A673 (cell line): ENCODE measurements at regions not wholly inside any gene's neighbourhood (a gene's known extent, or its start where the extent isn't known, plus 50 kb on each side); places are given as distances from the start of the nearest gene placed in this dataset.
A peak's percentile ranks its signal among the peaks of the same experiment; 100 is the strongest.

Experiments
- BruUV-seq: library from RNA; stranded (reverse); fragments of 400-500 nt; replicated peaks from 2 replicates; lab custom pipeline; 2021; lab: Mats Ljungman, UMichigan
- CTCF ChIA-PET: fragments of 300-600 bp; sonication (Branson Sonifier 250); formaldehyde crosslinking; loops from one replicate; lab custom pipeline; 2022; ENCODE audit warnings: antibody characterized with exemption; lab: Charles Lee
- POLR2A ChIA-PET: fragments of 300-600 bp; sonication (Branson Sonifier 250); formaldehyde crosslinking; loops from one replicate; lab custom pipeline; 2022; ENCODE audit warnings: antibody characterized with exemption; ENCODE audit not compliant: low non-redundant PET; lab: Charles Lee
- DNase-seq: peaks from one replicate; pipeline ENCODE4 v3.0.0-alpha.2; 2015; ENCODE audit warnings: low spot score
- H3K27ac ChIP-seq: fragments of 200-600 bp; sonication (generic); 2 replicates; pipeline ENCODE4 v1.5.1; 2016; ENCODE audit warnings: mixed run types, low read depth, mild to moderate bottlenecking, mixed read lengths, antibody characterized with exemption, low read length; ENCODE audit not compliant: poor library complexity, severe bottlenecking
- H3K27me3 ChIP-seq: fragments of 200-600 bp; sonication (generic); replicated peaks from 2 replicates; pipeline ENCODE4 v1.6.1; 2017; ENCODE audit warnings: mixed run types, low read depth, mild to moderate bottlenecking, mixed read lengths, antibody characterized with exemption, low read length; ENCODE audit not compliant: insufficient read depth, poor library complexity
- H3K36me3 ChIP-seq: fragments of 200-600 bp; sonication (generic); 2 replicates; pipeline ENCODE4 v1.6.1; 2016; ENCODE audit warnings: mixed run types, mild to moderate bottlenecking, mixed read lengths, antibody characterized with exemption, low read length; ENCODE audit not compliant: insufficient read depth, poor library complexity, severe bottlenecking
- H3K4me1 ChIP-seq: fragments of 200-600 bp; sonication (generic); 2 replicates; pipeline ENCODE4 v1.6.1; 2017; ENCODE audit warnings: mixed run types, mild to moderate bottlenecking, mixed read lengths, antibody characterized with exemption, low read length; ENCODE audit not compliant: insufficient read depth, poor library complexity, severe bottlenecking
- H3K4me3 ChIP-seq: fragments of 200-600 bp; sonication (generic); 2 replicates; pipeline ENCODE4 v1.5.1; 2016; ENCODE audit warnings: low read depth, mixed run types, mild to moderate bottlenecking, mixed read lengths, low read length; ENCODE audit not compliant: poor library complexity, severe bottlenecking
- H3K9me3 ChIP-seq: fragments of 200-600 bp; sonication (generic); 2 replicates; pipeline ENCODE4 v1.6.1; 2016; ENCODE audit warnings: mixed run types, low read depth, mild to moderate bottlenecking, mixed read lengths, antibody characterized with exemption, low read length; ENCODE audit not compliant: poor library complexity, severe bottlenecking
- EZH2 ChIP-seq: fragments of 200-600 bp; sonication (generic); IDR thresholded peaks from 2 replicates; pipeline ENCODE4 v1.6.1; 2017; ENCODE audit warnings: borderline replicate concordance, low read depth, mild to moderate bottlenecking, mixed read lengths, antibody characterized with exemption, low read length; ENCODE audit not compliant: poor library complexity, severe bottlenecking
- intact Hi-C: fragments of 100-400 bp; cut with micrococcal nuclease; formaldehyde crosslinking; loops from one replicate; pipeline ENCODE4 v1.10.0; 2022; ENCODE audit not compliant: unreplicated experiment
- TF ChIP-seq, protein P1 (sequence below): fragments of 300-800, 200-600 bp; sonication (generic); conservative IDR thresholded peaks from 2 replicates; pipeline ENCODE4 v1.5.1; 2017; ENCODE audit warnings: low read depth, mild to moderate bottlenecking, antibody characterized with exemption, low read length, moderate library complexity, mixed read lengths

DNA sequence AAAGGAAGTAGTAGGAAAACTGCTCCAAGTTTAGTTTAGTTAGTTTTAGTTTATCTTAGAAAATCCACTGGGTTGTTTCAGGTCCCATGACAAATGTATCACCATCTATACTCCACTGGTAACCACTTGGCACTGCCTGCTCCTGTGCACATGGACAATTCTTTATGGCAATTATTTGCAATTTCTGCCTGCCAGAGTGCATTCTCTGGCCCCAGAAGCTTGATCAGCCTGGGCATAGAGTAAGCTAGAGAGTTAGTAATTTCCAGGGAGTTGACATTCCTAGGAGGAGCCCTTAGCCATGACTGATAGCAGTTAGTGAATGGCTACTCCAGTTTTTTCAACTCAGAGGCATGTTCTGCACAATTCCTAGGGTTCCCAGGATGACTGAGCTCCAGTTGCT is 203.2 kb upstream of the FGF13 start:
- ChIA-PET CTCF (no interaction called here), POLR2A (no interaction called here)
- H3K27me3 ChIP-seq = no peaks in the 10 kb centered on the region
- peak overlapping the region; percentile 59 for H3K27ac ChIP-seq
- intact Hi-C loops = loop anchor here (5.0 to 10.0 kb wide), 2 partner anchors 160 to 288 kb away; no protein-coding TSS in a partner anchor
- no peak for DNase-seq
- H3K4me1 ChIP-seq = peaks cover 23% of the 10 kb centered on the region
- no peak overlapping the region for H3K4me3 ChIP-seq
- no peak for TF ChIP-seq EZH2
- TF ChIP-seq, protein P1, sequence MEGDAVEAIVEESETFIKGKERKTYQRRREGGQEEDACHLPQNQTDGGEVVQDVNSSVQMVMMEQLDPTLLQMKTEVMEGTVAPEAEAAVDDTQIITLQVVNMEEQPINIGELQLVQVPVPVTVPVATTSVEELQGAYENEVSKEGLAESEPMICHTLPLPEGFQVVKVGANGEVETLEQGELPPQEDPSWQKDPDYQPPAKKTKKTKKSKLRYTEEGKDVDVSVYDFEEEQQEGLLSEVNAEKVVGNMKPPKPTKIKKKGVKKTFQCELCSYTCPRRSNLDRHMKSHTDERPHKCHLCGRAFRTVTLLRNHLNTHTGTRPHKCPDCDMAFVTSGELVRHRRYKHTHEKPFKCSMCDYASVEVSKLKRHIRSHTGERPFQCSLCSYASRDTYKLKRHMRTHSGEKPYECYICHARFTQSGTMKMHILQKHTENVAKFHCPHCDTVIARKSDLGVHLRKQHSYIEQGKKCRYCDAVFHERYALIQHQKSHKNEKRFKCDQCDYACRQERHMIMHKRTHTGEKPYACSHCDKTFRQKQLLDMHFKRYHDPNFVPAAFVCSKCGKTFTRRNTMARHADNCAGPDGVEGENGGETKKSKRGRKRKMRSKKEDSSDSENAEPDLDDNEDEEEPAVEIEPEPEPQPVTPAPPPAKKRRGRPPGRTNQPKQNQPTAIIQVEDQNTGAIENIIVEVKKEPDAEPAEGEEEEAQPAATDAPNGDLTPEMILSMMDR = no peak
- H3K9me3 ChIP-seq = no peaks in the 10 kb centered on the region
- no peaks in the 10 kb centered on the region for H3K36me3 ChIP-seq
- no TSS peak for BruUV-seq

DNA sequence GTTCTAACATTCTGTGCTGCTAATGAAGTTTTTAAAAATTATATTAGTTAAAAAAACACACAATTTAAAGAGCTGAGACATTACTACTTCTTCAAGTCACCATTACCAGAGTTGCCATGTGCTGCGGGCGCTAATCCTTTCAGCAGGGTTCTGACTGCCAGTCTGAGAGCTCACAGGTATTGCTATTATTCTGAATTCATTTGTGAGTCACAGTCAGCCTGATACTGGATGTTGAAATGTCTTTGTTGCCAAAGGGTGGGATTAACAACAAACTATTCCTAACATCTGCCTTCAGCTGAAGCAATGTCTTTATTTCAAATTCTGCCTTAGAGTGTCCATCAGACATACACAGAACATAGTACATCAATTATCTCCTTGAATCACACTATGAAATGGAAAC is 197.1 kb upstream of the FGF13 start:
- H3K9me3 ChIP-seq = no peaks in the 10 kb centered on the region
- no peak for DNase-seq
- intact Hi-C loops = loop anchor here (5.0 kb wide), 1 partner anchor 136 kb away; no protein-coding TSS in a partner anchor
- no TSS peak for BruUV-seq
- TF ChIP-seq, protein P1 = no peak
- TF ChIP-seq EZH2 = no peak
- no peaks in the 10 kb centered on the region for H3K36me3 ChIP-seq
- H3K27me3 ChIP-seq = no peaks in the 10 kb centered on the region
- H3K4me3 ChIP-seq = no peak overlapping the region
- H3K4me1 ChIP-seq = peaks cover 17% of the 10 kb centered on the region
- ChIA-PET POLR2A (no interaction called here), CTCF (no interaction called here)
- peak overlapping the region; percentile 45 for H3K27ac ChIP-seq

DNA sequence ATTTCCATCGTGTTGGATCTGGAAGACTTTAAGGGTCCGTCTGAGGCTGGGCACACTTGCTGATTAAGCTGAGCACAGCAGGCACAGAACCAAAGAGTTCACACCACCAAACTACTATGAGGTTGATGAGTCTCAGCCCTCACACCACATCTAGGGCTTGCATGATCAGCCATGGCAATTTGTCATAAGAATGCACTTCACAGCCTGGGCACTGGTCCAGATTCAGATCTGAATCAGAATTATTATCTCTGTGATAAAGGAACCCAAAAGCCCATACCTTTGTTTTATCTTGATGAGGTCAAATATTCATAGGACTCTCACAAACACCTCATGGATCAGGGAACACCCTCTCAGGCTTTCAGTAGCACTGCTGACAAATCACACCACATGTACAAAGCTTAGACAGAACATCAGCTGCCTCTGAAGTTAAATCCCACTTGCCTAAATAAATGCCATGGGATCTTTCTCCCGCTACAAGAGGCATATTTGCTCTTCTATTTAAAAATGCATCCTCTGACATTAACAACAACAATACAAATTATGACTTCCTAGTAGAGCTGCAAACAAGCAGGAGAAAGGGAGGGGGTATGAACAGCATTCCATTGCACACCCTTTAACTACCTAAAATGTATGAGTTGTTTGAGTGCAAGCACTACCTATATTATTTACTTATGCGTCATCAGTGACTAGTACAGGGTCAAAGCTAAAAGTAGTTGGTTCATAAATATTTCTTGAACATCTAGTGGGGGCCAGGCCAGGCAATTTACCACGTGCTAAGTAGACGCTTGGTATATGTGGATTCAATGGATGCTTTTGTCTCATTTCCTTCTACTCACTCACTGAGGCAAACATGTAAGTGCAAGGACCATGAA is 186.3 kb upstream of the FGF13 start:
- CTCF ChIA-PET = no interaction called here
- BruUV-seq = no TSS peak
- TF ChIP-seq, protein P1 = no peak
- no peak for TF ChIP-seq EZH2

More for the DNA sequence above, 186.3 kb upstream of the FGF13 start:
- POLR2A ChIA-PET = no interaction called here
- Histone ChIP-seq H3K27ac (no peak overlapping the region), H3K4me1 (no peaks in the 10 kb centered on the region), H3K27me3 (no peaks in the 10 kb centered on the region), H3K9me3 (no peaks in the 10 kb centered on the region), H3K4me3 (no peak overlapping the region), H3K36me3 (no peaks in the 10 kb centered on the region)
- DNase-seq = no peak
- intact Hi-C loops = no loop called here
